ENCODE measurements at regions not wholly inside any gene's neighbourhood (a gene's known extent, or its start where the extent isn't known, plus 50 kb on each side); places are given as distances from the start of the nearest gene placed in this dataset.

DNA sequence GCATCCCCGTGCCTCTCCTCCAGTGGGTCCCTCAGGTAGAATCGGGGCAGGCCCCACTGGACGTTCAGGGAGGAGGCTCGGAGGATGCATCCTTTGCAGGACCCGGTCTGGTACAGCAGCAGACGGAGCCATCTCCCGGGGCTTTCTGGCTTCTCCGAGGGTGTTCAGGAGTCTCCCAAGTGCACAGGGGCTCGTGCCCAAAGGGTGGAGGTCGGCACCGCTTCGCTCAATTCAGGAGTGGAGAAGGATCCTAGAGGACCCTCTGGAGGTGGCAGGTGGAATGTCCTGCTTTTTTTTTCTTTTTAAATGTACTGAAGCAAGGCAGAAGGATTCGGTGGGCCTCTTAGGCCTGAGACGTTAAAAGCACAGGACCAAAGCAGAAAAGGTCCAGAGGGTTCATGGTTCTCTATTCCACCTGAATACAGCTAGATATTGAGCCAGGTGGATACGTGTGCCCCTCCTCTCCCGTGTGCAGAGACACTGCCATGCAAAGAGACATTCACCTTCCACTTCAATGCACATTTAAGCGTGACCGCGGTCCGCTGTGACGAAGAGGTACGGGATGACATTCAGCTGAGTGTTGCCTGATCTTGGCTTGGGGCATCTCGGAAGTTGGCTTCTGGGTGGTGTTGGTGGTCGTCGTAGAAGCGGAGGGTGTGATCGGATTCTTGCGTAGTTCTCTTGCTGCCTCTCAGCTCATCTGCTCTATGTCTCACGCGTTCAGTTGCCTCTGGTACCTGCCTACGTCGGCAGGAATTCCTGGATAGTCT is 281.2 kb upstream of the AGTR2 start:
- Histone ChIP-seq H3K79me2 (replicated peaks; ENCODE audit: insufficient read depth) (no peaks in the 10 kb centered on the region), H3F3A (replicated peaks; ENCODE audit: low read depth) (0 out of 2 replicates have a peak, but pooled peaks cover 2% of the 10 kb centered on the region), H3K9me2 (ENCODE audit: insufficient read depth) (no peaks in the 10 kb centered on the region), H3K4me1 (ENCODE audit: insufficient read depth) (no peaks in the 10 kb centered on the region), H2AFZ (no peak overlapping the region), H4K20me1 (replicated peaks; ENCODE audit: insufficient read depth) (peaks cover 4% of the 10 kb centered on the region; the same call in 1 of the 2 replicates), H3K36me3 (ENCODE audit: insufficient read depth) (no peaks in the 10 kb centered on the region), H3K4me3 (no peak overlapping the region), H3K27ac (ENCODE audit: low read depth) (no peak overlapping the region), H3K27me3 (ENCODE audit: insufficient read depth) (no peaks in the 10 kb centered on the region), H3K4me2 (no peak overlapping the region)
- Mint-ChIP-seq H3K27me3 (ENCODE audit: insufficient read depth, low read depth, poor library complexity) (peaks cover 9% of the 10 kb centered on the region), H3K27ac (no peak overlapping the region), H3K36me3 (ENCODE audit: low read depth) (peaks cover 14% of the 10 kb centered on the region; the same call in 2 of the 3 replicates), H3K4me3 (no peak overlapping the region), H3K9me3 (no peaks in the 10 kb centered on the region), H3K4me1 (peaks cover 21% of the 10 kb centered on the region)
- ATAC-seq, result no peak
- TF ChIP-seq, protein P1, sequence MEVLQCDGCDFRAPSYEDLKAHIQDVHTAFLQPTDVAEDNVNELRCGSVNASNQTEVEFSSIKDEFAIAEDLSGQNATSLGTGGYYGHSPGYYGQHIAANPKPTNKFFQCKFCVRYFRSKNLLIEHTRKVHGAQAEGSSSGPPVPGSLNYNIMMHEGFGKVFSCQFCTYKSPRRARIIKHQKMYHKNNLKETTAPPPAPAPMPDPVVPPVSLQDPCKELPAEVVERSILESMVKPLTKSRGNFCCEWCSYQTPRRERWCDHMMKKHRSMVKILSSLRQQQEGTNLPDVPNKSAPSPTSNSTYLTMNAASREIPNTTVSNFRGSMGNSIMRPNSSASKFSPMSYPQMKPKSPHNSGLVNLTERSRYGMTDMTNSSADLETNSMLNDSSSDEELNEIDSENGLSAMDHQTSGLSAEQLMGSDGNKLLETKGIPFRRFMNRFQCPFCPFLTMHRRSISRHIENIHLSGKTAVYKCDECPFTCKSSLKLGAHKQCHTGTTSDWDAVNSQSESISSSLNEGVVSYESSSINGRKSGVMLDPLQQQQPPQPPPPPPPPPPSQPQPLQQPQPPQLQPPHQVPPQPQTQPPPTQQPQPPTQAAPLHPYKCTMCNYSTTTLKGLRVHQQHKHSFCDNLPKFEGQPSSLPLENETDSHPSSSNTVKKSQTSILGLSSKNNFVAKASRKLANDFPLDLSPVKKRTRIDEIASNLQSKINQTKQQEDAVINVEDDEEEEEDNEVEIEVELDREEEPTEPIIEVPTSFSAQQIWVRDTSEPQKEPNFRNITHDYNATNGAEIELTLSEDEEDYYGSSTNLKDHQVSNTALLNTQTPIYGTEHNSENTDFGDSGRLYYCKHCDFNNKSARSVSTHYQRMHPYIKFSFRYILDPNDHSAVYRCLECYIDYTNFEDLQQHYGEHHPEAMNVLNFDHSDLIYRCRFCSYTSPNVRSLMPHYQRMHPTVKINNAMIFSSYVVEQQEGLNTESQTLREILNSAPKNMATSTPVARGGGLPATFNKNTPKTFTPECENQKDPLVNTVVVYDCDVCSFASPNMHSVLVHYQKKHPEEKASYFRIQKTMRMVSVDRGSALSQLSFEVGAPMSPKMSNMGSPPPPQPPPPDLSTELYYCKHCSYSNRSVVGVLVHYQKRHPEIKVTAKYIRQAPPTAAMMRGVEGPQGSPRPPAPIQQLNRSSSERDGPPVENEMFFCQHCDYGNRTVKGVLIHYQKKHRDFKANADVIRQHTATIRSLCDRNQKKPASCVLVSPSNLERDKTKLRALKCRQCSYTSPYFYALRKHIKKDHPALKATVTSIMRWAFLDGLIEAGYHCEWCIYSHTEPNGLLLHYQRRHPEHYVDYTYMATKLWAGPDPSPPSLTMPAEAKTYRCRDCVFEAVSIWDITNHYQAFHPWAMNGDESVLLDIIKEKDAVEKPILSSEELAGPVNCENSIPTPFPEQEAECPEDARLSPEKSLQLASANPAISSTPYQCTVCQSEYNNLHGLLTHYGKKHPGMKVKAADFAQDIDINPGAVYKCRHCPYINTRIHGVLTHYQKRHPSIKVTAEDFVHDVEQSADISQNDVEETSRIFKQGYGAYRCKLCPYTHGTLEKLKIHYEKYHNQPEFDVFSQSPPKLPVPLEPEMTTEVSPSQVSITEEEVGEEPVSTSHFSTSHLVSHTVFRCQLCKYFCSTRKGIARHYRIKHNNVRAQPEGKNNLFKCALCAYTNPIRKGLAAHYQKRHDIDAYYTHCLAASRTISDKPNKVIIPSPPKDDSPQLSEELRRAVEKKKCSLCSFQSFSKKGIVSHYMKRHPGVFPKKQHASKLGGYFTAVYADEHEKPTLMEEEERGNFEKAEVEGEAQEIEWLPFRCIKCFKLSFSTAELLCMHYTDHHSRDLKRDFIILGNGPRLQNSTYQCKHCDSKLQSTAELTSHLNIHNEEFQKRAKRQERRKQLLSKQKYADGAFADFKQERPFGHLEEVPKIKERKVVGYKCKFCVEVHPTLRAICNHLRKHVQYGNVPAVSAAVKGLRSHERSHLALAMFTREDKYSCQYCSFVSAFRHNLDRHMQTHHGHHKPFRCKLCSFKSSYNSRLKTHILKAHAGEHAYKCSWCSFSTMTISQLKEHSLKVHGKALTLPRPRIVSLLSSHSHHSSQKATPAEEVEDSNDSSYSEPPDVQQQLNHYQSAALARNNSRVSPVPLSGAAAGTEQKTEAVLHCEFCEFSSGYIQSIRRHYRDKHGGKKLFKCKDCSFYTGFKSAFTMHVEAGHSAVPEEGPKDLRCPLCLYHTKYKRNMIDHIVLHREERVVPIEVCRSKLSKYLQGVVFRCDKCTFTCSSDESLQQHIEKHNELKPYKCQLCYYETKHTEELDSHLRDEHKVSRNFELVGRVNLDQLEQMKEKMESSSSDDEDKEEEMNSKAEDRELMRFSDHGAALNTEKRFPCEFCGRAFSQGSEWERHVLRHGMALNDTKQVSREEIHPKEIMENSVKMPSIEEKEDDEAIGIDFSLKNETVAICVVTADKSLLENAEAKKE (CRISPR knock-in tag; IDR thresholded peaks at IDR 0.05), result no peak
- DNase-seq (ENCODE audit: low spot score), result no peak

GRCh38 chrX:115892056-115892708 is 278.4 kb upstream of the AGTR2 start:
- H3K27ac Mint-ChIP-seq, result no peak overlapping the region
- no peak overlapping the region for H3K4me3 ChIP-seq
- no peak overlapping the region for H3K4me2 ChIP-seq
- H3K4me1 Mint-ChIP-seq, result peaks cover 21% of the 10 kb centered on the region
- H3K27ac ChIP-seq (ENCODE audit: low read depth), result no peak overlapping the region
- H3K4me1 ChIP-seq (ENCODE audit: insufficient read depth), result no peaks in the 10 kb centered on the region
- H2AFZ ChIP-seq, result no peak overlapping the region
- H3K27me3 Mint-ChIP-seq (ENCODE audit: insufficient read depth, low read depth, poor library complexity), result peaks cover 17% of the 10 kb centered on the region
- no peaks in the 10 kb centered on the region for H3K27me3 ChIP-seq (ENCODE audit: insufficient read depth)
- H3K9me2 ChIP-seq (ENCODE audit: insufficient read depth), result no peaks in the 10 kb centered on the region
- DNase-seq (ENCODE audit: low spot score) (no peak), ATAC-seq (no peak)
- 0 out of 2 replicates have a peak, but pooled peaks cover 2% of the 10 kb centered on the region for H3F3A ChIP-seq (replicated peaks; ENCODE audit: low read depth)
- no peaks in the 10 kb centered on the region for H3K36me3 ChIP-seq (ENCODE audit: insufficient read depth)
- peaks cover 4% of the 10 kb centered on the region; the same call in 1 of the 2 replicates for H4K20me1 ChIP-seq (replicated peaks; ENCODE audit: insufficient read depth)
- H3K79me2 ChIP-seq (replicated peaks; ENCODE audit: insufficient read depth), result no peaks in the 10 kb centered on the region
- no peak overlapping the region for H3K4me3 Mint-ChIP-seq
- peaks cover 36% of the 10 kb centered on the region for H3K36me3 Mint-ChIP-seq (ENCODE audit: low read depth)
- H3K9me3 Mint-ChIP-seq, result no peaks in the 10 kb centered on the region; the same call in 2 of the 3 replicates
- no peak for TF ChIP-seq POLR2AphosphoS5 (IDR thresholded peaks at IDR 0.05; ENCODE audit: low read depth)
- TF ChIP-seq, protein P1 (CRISPR knock-in tag; IDR thresholded peaks at IDR 0.05), result no peak

All from GM23338 (cell line).